ENCODE measurements at regions not wholly inside any gene's neighbourhood (a gene's known extent, or its start where the extent isn't known, plus 50 kb on each side); places are given as distances from the start of the nearest gene placed in this dataset.
"Not testable (repeated sequence)": the region's sequence is repeated elsewhere in the genome, so short reads cannot be mapped to it uniquely, and the experiment has no call there.

DNA sequence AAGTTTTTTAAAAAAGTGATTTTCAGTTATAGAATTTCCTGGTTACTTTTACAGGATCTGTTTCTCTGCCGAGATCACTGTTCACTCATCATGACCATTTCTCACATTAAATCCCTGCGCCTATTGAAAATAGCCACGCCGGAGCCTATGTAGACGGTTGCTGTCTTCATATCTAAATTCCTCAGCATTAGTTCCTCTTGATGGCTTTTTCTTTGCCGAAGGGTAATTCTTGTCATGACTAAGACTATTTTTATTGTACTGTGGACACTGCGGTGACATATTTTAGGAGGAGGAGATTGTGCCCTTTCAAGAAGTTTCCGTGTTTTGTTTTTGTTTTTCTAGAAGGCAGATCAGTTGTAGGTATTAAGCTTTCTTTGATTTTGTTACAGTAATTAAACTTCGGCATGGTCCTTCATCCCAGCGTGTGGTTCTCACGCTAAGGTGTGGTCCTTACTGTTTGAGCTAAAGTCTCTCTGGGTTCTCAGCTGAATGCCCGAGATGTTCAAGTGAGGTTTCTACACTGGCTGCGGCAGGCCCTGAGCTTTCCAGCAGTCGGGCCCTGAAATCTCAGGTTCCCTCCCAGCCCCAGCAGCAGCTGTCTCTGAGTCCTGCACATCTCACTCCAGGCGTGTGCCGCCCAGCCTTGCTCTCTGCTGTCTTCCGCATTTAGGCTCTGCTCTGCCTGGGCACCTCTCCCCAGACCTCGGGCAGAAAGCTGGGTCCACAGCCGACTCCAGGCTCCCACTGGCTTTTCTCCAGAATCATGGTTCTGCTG, 1110.5 kb downstream of the TBC1D22A start:
- TF ChIP-seq, protein P1, sequence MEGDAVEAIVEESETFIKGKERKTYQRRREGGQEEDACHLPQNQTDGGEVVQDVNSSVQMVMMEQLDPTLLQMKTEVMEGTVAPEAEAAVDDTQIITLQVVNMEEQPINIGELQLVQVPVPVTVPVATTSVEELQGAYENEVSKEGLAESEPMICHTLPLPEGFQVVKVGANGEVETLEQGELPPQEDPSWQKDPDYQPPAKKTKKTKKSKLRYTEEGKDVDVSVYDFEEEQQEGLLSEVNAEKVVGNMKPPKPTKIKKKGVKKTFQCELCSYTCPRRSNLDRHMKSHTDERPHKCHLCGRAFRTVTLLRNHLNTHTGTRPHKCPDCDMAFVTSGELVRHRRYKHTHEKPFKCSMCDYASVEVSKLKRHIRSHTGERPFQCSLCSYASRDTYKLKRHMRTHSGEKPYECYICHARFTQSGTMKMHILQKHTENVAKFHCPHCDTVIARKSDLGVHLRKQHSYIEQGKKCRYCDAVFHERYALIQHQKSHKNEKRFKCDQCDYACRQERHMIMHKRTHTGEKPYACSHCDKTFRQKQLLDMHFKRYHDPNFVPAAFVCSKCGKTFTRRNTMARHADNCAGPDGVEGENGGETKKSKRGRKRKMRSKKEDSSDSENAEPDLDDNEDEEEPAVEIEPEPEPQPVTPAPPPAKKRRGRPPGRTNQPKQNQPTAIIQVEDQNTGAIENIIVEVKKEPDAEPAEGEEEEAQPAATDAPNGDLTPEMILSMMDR (IDR thresholded peaks at IDR 0.05; ENCODE audit: unreplicated experiment in 3 of 3): no peak
- H3K36me3 Mint-ChIP-seq (ENCODE audit: low read depth): no peaks in the 10 kb centered on the region
- H3K4me3 Mint-ChIP-seq: no peak overlapping the region
- H3K27me3 Mint-ChIP-seq (ENCODE audit: low read depth): peaks cover 10% of the 10 kb centered on the region
- H3K4me1 Mint-ChIP-seq: no peaks in the 10 kb centered on the region
- H3K27ac Mint-ChIP-seq: no peak overlapping the region
- peaks cover 8% of the 10 kb centered on the region for H3K9me3 Mint-ChIP-seq

DNA sequence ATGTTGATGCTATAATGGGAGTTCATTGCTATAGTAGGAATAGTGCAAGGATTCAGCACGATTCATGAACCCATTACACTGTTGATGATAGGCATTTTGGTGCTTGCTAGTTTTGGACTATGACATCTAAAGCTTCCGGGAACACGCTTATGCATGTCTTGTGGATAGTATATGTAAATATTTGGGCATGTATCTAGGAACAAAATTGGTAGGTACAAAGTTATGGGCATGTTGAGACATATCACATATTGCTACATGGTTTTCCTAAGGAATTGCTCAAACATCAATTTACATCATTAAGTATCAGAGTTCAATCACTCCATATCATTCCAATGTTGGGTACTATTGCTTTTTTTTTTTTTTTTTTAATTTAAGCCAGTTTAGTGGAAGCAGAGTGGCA, 1103.2 kb downstream of the TBC1D22A start:
- Mint-ChIP-seq H3K4me1 (no peaks in the 10 kb centered on the region), H3K27ac (no peak overlapping the region), H3K36me3 (ENCODE audit: low read depth) (no peaks in the 10 kb centered on the region), H3K27me3 (ENCODE audit: low read depth) (peaks cover 11% of the 10 kb centered on the region), H3K4me3 (no peak overlapping the region), H3K9me3 (peaks cover 7% of the 10 kb centered on the region)
- TF ChIP-seq, protein P1 (IDR thresholded peaks at IDR 0.05; ENCODE audit: unreplicated experiment in 3 of 3): no peak

DNA sequence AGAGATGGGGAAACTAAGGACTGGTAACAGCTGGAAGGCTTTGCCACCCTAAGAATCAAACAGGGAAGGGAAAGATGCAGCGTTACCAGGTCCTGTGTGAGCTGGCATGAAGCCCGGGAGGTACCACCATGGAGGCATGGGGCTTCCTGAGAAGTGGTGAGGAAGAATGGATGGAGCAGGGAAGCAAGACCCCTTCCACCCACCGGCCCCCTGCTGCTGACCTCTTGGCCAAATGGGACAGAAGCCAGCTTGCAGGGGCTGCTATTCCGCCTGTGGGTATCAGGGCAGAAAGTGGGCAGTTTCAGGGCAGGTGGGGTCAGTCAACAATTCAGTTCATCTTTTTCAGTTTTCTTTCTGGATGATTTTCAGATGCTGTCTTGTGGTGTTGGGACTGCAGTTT, 1099.9 kb downstream of the TBC1D22A start:
- TF ChIP-seq, protein P1 (IDR thresholded peaks at IDR 0.05; ENCODE audit: unreplicated experiment in 3 of 3): no peak
- Mint-ChIP-seq H3K4me3 (no peak overlapping the region), H3K27me3 (ENCODE audit: low read depth) (peaks cover 5% of the 10 kb centered on the region), H3K36me3 (ENCODE audit: low read depth) (no peaks in the 10 kb centered on the region), H3K4me1 (no peaks in the 10 kb centered on the region), H3K27ac (no peak overlapping the region), H3K9me3 (no peaks in the 10 kb centered on the region)

DNA sequence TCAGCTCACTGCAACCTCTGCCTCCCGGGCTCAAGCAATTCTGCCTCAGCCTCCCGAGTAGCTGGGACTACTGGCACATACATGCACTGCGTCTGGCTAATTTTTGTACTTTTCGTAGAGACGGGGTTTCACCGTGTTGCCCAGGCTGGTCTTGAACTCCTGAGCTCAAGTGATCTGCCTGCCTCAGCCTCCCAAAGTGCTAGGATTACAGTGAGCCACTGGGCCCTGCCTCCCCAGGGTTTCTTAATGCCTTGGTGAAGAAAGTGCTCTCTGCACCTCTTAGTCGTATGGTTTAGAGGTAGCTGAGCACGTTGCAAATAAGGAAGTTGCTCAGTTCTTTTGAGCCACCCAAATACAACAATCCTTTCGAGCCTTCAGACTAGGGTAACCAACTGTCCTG, 1098.5 kb downstream of the TBC1D22A start:
- not testable (repeated sequence) for H3K4me3 Mint-ChIP-seq; H3K27me3 Mint-ChIP-seq (ENCODE audit: low read depth); H3K9me3 Mint-ChIP-seq; H3K27ac Mint-ChIP-seq; H3K36me3 Mint-ChIP-seq (ENCODE audit: low read depth); H3K4me1 Mint-ChIP-seq

DNA sequence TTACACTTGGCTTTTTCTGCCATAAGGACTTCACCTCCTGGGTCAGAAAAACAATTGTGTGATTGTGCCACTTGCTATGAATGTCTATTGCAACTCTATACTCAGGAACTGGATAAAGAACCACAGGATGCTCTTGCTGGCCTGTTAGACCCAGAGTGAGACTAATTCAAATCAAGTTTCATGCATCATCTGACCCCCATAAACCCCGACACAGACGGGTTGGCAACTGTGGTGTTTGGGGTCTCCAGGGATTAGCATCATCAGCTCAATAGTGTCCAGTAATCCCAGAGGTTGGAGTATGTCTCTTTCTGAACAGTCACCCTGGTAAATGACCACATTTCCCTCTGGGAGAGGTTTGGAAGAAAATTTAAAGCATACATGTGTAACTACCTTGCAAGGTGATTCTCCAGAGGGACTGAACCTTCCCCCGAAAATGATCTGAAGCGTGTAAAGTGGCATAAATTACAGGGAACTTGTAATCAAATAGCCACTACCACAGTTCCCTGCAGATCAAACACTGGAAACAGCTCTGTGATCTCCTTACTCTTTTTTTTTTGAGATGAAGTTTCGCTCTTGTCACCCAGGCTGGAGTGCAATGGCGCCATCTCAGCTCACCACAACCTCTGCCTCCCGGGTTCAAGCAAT, 1097.6 kb downstream of the TBC1D22A start:
- Mint-ChIP-seq H3K4me3 (no peak overlapping the region), H3K27ac (no peak overlapping the region), H3K36me3 (ENCODE audit: low read depth) (no peaks in the 10 kb centered on the region), H3K27me3 (ENCODE audit: low read depth) (peaks cover 9% of the 10 kb centered on the region), H3K4me1 (no peaks in the 10 kb centered on the region), H3K9me3 (no peaks in the 10 kb centered on the region)
- TF ChIP-seq, protein P1 (IDR thresholded peaks at IDR 0.05; ENCODE audit: unreplicated experiment in 3 of 3): no peak

DNA sequence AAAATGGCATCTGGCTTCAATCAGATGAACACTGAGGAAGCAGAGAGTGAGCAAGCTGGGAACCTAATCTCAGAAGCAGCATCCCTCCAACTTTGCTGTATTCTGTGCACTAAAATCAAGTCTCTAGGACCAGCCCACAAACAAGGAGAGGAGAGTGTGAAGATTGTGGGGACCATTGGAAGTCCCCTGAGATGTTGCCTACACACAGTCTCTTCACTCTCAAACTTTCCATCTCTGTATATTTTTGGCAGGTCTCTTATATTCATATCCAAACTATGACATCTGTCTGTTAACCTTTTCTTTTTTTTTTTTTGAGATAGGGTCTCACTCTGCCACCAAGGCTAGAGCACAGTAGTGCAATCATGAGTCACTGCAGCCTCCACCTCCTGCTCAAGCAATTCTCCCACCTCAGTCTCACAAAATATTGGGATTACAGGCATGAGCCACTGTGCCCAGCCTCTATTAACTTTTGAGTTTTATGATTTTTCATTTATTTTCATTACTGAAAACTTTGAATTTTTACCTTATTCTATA, 1096.4 kb downstream of the TBC1D22A start:
- Mint-ChIP-seq H3K27me3 (ENCODE audit: low read depth) (peaks cover 13% of the 10 kb centered on the region), H3K9me3 (no peaks in the 10 kb centered on the region), H3K4me3 (no peak overlapping the region), H3K4me1 (peaks cover 7% of the 10 kb centered on the region), H3K36me3 (ENCODE audit: low read depth) (no peaks in the 10 kb centered on the region), H3K27ac (no peak overlapping the region)
- TF ChIP-seq, protein P1 (IDR thresholded peaks at IDR 0.05; ENCODE audit: unreplicated experiment in 3 of 3): no peak

Measured in nephron (organoid).